ENCODE measurements at regions not wholly inside any gene's neighbourhood (a gene's known extent, or its start where the extent isn't known, plus 50 kb on each side); places are given as distances from the start of the nearest gene placed in this dataset.
"Not testable (repeated sequence)": the region's sequence is repeated elsewhere in the genome, so short reads cannot be mapped to it uniquely, and the experiment has no call there.

DNA sequence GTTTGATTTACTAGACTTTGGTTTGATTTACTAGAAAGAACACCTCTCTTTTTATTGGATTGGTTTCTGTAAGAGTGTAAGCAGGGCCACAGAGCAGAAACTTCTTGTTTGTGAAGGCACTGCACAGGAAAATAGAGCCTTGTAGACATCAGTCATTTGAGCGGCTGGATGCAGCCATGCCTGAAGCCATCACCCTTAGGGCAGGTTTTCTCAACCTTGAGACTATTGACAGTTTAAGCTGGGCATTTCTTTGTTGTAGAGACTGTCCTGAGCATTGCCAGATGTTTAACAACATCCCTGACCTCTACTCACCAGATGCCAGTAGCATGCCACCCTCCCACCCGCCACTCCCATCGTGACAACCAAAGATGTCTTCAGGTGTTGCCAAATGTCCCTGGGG, 130.2 kb upstream of the SULF2 start:
- no peak for DNase-seq
- Mint-ChIP-seq H3K4me3 (no peak overlapping the region), H3K4me1 (no peaks in the 10 kb centered on the region), H3K27ac (no peak overlapping the region), H3K9me3 (peaks cover 0 to 15% (median 2%) of the 10 kb centered on the region in 6 donors), H3K27me3 (ENCODE audit: low read depth in 3 of 3) (peaks cover 0 to 12% (median 6%) of the 10 kb centered on the region in 3 donors), H3K36me3 (no peaks in the 10 kb centered on the region)

DNA sequence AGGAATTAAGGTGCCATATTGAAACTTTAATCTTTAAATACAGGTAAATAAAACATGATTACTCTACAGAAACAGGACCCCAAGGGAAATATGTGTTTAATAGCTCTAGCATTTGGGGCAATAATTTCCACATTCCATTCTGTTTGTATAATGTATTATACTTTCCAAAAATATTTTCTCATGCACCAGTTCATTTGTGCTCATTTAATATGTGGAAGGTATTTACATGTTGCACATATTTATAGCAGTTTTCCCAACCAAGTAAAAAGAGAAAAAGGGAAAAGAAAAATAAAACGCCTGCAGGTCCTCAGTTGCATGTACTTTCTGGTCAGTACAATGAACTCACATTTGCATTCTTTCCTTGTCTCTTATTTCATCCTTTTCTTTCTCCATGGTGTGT, 129.5 kb upstream of the SULF2 start:
- H3K4me3 Mint-ChIP-seq: no peak overlapping the region
- H3K36me3 Mint-ChIP-seq: no peaks in the 10 kb centered on the region
- peaks cover 0 to 15% (median 2%) of the 10 kb centered on the region in 6 donors for H3K9me3 Mint-ChIP-seq
- H3K27ac Mint-ChIP-seq: no peak overlapping the region
- DNase-seq: no peak
- H3K4me1 Mint-ChIP-seq: no peaks in the 10 kb centered on the region
- H3K27me3 Mint-ChIP-seq (ENCODE audit: low read depth in 3 of 3): peaks cover 0 to 12% (median 4%) of the 10 kb centered on the region in 3 donors

DNA sequence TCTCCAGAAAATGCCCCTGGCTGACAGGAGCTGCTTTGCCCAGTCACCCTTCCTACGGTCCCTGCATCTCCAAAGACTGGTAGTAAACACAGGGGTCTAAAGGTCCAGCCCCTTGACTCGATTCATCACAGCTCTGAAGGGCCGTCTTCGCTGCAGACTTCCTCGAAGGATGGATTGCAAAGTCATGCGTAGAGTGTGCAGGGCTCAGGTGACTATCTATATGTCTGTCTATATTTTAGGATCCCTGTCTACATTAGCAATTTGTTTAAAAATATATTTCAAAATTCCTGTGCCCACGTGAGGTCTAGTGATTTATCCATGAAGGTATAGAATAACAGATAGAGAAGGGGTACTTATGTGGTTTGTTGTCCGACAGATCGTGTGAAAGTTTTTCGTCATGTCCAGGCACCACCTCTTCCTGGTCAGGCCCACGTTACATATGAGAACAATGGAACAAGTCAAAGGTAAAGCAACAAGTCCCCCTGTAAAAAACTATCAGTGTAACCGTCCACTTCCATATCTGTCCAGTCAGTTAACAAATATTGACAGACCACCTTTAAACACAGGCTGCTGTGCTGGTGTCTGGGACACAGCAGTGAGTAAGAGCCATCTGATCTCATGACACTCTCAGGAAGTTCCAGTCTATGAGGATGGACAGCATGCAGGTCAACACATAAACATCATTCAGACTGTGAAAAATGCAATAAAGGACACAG, 127.7 kb upstream of the SULF2 start:
- not testable (repeated sequence) for H3K4me1 Mint-ChIP-seq, H3K27ac Mint-ChIP-seq, H3K4me3 Mint-ChIP-seq, H3K9me3 Mint-ChIP-seq, H3K36me3 Mint-ChIP-seq, DNase-seq
- H3K27me3 Mint-ChIP-seq (ENCODE audit: low read depth in 3 of 3): peaks cover 0 to 14% (median 3%) of the 10 kb centered on the region in 3 donors

DNA sequence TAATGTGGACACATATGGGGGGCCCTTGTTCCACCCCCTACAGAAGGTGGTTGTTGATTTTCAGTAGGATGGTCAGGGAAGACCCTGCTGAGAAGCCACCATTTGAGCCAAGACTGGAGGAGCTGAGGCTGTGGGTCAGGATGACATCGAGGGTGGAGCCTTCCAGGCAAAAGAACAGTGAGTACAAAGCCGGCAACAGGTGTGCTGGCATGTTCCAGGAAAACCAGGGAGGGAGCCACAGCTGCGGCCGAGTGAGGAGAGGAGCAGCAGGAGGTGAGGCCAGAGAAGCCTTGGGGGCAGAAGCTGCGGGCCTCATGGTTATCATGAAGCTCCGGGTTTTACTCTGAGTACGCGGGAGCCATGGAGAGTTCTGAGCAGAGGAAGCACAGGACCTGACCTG, 126.9 kb upstream of the SULF2 start:
- not testable (repeated sequence) for H3K4me3 Mint-ChIP-seq, H3K27ac Mint-ChIP-seq, DNase-seq, H3K9me3 Mint-ChIP-seq, H3K4me1 Mint-ChIP-seq, H3K36me3 Mint-ChIP-seq
- H3K27me3 Mint-ChIP-seq (ENCODE audit: low read depth in 3 of 3): peaks cover 0 to 14% (median 3%) of the 10 kb centered on the region in 3 donors

DNA sequence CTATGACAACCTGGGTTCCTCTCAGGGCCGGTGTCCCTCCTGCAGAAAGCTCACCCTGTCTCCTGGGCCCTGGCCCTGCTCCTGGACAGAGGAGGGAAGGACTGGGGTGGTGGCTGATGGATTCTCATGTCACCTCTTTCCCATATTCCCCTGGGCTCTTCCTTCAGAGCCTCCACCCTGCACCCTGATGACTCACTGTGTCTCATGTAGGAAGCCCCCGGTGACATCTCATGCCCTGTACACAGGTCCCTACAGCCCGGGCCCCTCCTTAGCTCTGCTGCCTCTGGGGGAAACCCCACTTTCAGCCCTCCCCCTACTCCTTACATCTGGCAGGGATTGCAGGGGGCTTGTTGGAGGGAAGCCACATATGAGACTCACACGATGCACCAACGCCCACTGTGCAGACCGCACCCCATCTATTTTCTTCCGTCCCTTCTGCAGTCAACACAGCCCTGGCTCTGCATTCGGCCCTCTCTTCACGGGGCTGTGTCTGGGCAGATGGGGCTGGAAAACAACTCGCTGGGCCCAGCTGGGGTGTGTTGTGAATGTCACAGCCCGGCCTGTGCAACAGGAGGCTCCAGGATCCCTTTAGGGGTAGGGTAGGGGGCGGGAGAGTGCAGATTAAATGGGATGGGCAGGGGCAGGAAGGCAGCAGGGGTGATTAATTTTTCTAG, 124.6 kb upstream of the SULF2 start:
- not testable (repeated sequence) for H3K4me3 Mint-ChIP-seq; H3K27ac Mint-ChIP-seq; DNase-seq; H3K9me3 Mint-ChIP-seq; H3K4me1 Mint-ChIP-seq; H3K27me3 Mint-ChIP-seq (ENCODE audit: low read depth in 3 of 3); H3K36me3 Mint-ChIP-seq

DNA sequence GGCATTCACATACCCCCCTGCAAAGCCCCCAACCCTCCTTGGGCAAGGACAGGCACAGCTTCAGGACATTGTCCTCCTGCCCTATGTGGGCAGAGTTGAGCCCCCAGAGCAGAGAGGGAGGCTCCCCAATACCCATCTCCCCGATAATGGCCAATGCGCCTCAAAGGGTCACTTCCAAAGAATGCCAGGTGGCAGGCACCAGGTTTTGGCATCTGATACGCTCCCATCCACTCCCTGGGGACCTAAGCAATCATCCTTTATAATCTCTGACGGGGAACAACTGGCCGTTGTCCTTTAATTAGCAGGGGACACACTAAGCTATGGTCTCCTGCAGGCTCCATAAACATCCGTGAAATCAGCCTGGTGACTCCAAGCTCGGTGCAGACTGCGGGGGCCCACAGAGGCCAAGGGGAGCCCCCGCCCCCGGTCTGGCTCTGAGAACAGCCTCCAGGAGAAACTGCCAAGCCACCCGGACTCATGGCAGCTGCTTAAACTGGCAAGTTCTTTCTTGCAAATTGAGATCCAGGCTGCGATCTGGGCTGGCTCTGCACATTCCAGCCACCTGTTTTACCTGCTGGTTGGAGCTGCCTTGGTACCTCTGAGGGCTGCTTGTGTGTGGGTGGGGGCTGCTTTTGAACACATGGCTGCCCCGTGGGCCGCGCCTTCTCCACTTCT, 123.2 kb upstream of the SULF2 start:
- H3K4me1 Mint-ChIP-seq; H3K27me3 Mint-ChIP-seq (ENCODE audit: low read depth in 3 of 3); H3K36me3 Mint-ChIP-seq; H3K9me3 Mint-ChIP-seq; H3K4me3 Mint-ChIP-seq; H3K27ac Mint-ChIP-seq; DNase-seq: not testable (repeated sequence)

DNA sequence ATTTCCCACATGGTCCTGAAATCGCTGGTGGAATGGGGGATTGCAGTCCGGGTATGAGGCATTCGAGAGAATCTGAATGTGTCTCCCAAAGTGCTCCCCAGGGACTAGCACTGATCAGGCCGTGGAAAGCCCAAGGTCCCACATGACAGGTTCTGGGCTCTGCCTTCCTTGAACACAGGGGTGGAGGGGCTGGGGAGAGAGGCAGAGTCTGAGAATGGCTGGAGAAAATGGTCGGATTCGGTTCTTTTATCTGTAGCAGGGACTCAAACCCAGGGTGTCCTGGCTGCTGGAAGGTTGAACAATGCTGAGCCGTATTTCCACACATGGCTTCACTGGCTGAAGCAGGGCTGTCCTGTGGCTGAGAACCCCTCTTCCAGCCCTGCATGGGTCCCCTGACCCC, 122.7 kb upstream of the SULF2 start:
- DNase-seq; H3K27ac Mint-ChIP-seq; H3K4me1 Mint-ChIP-seq; H3K36me3 Mint-ChIP-seq; H3K27me3 Mint-ChIP-seq (ENCODE audit: low read depth in 3 of 3); H3K4me3 Mint-ChIP-seq; H3K9me3 Mint-ChIP-seq: not testable (repeated sequence)

DNA sequence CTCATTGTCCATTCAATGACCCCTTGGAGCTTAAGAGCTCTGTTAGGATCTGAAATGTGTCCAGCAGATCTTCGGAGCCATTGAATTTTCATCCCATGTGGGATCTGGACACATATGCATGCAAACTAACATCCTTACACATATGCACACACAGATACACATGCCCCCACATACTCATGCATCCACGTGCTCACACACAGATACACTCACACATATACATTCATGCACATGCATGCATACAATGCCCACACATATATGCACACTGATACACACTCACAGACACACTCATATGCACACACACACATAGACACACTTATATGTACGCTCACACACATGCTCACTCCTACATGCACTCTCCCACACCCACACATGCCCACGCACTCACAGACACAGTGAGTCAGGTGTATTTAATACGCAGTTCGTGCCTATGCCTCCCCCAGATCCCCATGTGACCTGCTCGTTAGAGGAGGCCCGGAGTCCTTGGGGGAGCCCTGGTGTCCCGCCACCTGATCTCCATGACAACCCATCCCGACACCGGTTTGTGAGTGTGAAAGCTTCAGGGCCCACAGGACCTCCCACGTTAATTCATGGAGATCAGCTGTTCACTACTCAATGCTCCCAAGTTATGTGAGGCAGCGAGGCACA, 121.9 kb upstream of the SULF2 start:
- no peak overlapping the region for H3K27ac Mint-ChIP-seq
- no peak for DNase-seq
- no peaks in the 10 kb centered on the region for H3K9me3 Mint-ChIP-seq
- no peak overlapping the region for H3K4me3 Mint-ChIP-seq
- H3K4me1 Mint-ChIP-seq: no peaks in the 10 kb centered on the region
- no peaks in the 10 kb centered on the region for H3K36me3 Mint-ChIP-seq
- peaks cover 1 to 8% (median 2%) of the 10 kb centered on the region in 3 donors for H3K27me3 Mint-ChIP-seq (ENCODE audit: low read depth in 3 of 3)

DNA sequence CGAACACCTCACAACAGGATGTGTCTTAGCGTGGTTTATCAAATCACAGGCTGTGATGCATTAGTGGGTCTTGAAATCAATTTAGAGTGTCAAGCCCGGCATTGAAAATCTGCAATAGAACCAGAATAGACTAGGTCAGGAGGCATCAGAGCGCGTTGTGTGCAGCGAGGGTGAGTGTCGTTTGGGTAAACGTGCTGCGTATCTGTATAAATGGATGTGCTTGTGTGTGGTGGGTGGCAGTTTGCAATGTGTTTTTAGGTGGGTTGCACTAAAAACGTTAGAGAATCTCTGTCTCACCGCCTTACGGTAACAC, 121.0 kb upstream of the SULF2 start:
- H3K36me3 Mint-ChIP-seq: no peaks in the 10 kb centered on the region
- no peak for DNase-seq
- H3K9me3 Mint-ChIP-seq: no peaks in the 10 kb centered on the region
- H3K27ac Mint-ChIP-seq: no peak overlapping the region
- no peaks in the 10 kb centered on the region for H3K4me1 Mint-ChIP-seq
- peaks cover 1 to 3% (median 2%) of the 10 kb centered on the region in 3 donors for H3K27me3 Mint-ChIP-seq (ENCODE audit: low read depth in 3 of 3)
- no peak overlapping the region for H3K4me3 Mint-ChIP-seq

DNA sequence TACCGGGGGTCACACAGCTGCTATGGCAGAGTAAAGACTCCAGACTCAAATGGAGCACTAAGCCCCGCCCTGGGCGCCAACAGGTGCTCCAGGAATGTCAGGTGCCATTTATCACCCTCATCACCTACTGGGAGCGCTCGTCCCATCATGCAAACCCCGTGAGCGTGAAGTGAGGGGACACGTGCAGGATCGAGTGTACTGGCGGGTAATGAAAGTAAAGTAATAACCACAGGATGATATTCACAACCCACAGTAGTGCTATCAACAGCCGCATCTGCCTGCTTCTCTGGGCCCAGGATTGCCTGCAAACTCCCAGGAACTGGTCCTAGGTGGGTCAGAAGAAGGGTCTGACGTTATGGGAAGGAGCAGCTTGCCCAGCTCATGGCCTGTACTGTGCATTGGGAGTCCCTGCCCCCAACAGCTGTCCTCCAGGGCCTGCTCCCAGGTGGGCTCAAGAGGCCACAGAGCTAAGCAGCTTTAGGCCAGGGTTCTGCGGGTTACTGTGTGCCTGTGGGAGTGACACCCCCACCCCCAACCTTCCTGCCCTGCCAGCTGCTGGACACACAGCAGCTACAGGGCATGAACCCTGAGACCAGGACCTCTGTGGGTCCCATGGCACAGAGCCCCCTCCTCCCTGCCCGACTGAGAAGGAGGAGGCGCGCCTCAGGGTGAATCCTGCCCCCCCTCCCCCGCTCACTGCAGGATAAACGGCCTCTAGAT, 120.5 kb upstream of the SULF2 start:
- no peaks in the 10 kb centered on the region for H3K9me3 Mint-ChIP-seq
- no peaks in the 10 kb centered on the region for H3K4me1 Mint-ChIP-seq
- peaks cover 1 to 2% (median 2%) of the 10 kb centered on the region in 3 donors for H3K27me3 Mint-ChIP-seq (ENCODE audit: low read depth in 3 of 3)
- no peak overlapping the region for H3K27ac Mint-ChIP-seq
- H3K36me3 Mint-ChIP-seq: no peaks in the 10 kb centered on the region
- DNase-seq: no peak
- H3K4me3 Mint-ChIP-seq: no peak overlapping the region

DNA sequence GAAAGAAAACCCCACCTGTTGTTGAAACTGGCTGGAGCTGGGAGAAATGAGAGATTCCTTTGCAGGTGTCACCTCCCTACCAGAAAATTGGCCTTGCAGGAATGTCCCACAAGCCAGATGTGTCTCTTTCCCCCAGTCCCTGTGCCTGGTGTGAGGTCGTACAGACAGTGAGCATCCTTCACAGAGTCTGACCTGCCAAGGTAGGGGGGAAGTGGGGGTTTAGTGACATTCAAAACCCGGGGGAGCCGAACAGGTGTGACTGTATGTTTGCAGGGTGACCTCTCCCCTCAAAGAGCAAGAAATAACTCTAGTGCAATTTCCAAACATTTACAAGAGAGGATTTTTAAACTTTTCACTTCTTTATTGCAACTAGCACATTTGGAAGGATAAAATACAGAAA, 117.7 kb upstream of the SULF2 start:
- H3K27me3 Mint-ChIP-seq (ENCODE audit: low read depth in 3 of 3); H3K27ac Mint-ChIP-seq; H3K4me3 Mint-ChIP-seq; H3K9me3 Mint-ChIP-seq; H3K36me3 Mint-ChIP-seq; DNase-seq; H3K4me1 Mint-ChIP-seq: not testable (repeated sequence)

DNA sequence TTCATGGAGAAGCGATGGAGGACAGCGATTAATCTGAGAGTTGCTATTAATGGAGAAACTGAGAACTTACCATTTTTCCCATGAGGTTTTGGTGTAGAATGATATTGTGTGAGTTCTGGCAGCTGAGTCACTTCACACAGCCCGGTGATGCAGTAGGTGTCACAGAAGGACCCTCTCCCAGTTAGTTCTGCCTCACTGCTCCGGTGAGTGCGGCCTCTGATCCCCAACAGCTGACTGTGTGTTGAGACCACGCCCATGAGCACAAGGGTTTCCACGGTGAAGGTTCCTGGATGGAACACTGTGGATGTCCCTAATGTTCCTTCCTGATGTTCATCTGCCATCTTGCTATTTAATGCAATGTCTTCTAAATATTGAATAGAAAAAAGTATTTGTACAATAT, 114.0 kb upstream of the SULF2 start:
- not testable (repeated sequence) for H3K4me3 Mint-ChIP-seq; H3K9me3 Mint-ChIP-seq; H3K36me3 Mint-ChIP-seq; H3K27ac Mint-ChIP-seq; H3K27me3 Mint-ChIP-seq (ENCODE audit: low read depth in 3 of 3); DNase-seq; H3K4me1 Mint-ChIP-seq

DNA sequence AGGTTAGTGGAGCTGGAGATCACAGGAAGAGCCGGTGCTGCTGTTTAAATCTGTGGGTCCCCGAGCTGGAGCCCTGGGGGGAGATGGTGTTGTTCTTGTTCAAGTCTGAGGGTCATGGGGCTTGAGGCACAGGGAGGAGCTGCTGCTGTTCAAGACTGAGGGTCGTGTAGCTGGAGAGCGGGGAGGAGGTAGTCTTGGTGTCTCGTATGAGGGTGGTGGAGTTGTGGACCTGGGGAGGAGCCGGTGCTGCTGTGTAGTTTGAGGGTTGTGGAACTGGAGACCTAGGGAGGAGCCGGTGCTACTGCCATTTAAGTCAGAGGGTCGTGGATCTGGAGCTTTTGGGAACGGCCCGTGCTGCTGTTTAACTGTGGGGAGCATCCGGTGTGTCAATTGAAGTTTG, 112.2 kb upstream of the SULF2 start:
- peaks cover 0 to 2% (median 1%) of the 10 kb centered on the region in 3 donors for H3K27me3 Mint-ChIP-seq (ENCODE audit: low read depth in 3 of 3)
- H3K9me3 Mint-ChIP-seq: no peaks in the 10 kb centered on the region
- DNase-seq: no peak
- H3K27ac Mint-ChIP-seq: no peak overlapping the region
- H3K36me3 Mint-ChIP-seq: no peaks in the 10 kb centered on the region
- H3K4me3 Mint-ChIP-seq: no peak overlapping the region
- H3K4me1 Mint-ChIP-seq: no peaks in the 10 kb centered on the region

DNA sequence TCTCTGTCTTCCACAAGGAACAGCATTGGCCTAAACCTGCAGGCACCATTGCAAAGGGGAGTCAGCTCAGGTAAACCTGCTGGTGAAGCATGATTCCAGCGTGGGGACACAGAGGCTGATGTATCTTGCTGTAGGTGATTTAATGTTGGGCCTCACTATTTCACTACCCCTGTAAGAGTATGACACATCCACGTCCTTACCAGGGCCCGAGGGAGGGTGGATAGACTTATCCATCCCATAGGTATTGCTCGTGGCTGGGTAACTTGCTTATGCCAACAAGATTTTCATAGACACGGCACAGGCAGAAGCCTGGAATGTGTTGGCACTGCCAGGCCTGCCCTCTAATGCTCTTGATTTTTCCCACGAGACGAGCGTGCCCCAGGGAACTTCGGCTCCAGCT, 107.4 kb upstream of the SULF2 start:
- H3K4me3 Mint-ChIP-seq; H3K4me1 Mint-ChIP-seq; H3K27me3 Mint-ChIP-seq (ENCODE audit: low read depth in 3 of 3); H3K9me3 Mint-ChIP-seq; H3K27ac Mint-ChIP-seq; DNase-seq; H3K36me3 Mint-ChIP-seq: not testable (repeated sequence)

All from immature natural killer cell (primary cell).